GM19043 (cell line): ENCODE measurements at regions not wholly inside any gene's neighbourhood (a gene's known extent, or its start where the extent isn't known, plus 50 kb on each side); places are given as distances from the start of the nearest gene placed in this dataset.

Experiments used
- ATAC-seq: cut with Tn5 transposase; IDR thresholded peaks from one replicate; pipeline ENCODE4 v1.9.1; 2021; ENCODE audit warnings: low read depth; ENCODE audit not compliant: unreplicated experiment

DNA sequence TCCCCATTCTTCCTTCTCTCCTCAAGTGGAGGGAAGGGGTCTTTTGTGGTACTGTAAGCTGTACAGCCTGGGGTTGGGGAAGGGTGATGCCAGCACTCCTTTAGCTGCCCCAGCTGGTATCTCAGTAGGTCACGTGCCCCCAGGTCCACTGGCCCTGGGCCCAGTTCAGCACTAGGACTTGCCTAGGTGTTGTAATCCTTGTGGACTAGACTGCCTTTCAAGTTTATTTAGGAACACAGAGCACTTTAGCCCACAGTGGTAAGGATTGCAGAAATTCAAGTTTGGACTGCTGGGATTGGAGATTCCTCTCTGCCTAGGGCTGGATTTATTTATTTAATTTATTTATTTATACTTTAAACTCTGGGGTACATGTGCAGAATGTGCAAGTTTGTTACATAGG is 569.6 kb downstream of the AACS start:
- no peak for ATAC-seq

DNA sequence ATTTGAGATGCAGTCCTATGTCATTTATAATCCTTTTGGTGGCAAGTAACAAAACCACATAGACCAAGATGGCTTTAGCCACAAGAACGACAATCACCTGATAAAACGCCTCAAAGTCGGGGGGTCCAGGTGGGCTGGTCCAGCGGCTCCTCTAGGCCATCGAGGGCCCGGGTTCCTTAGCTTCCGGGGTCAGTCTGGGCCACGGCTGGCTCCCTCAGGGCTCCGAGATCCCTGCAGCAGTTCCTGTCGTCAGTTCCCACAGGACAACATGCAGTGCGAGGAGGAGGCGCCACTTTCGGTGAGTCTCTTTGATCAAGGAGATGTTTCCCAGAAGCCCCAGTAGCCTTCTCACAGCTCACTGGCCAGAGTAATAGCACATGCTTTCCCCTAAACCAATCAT is 574.6 kb downstream of the AACS start:
- ATAC-seq: no peak

- ATAC-seq: no peak
Measured at GRCh38 chr12:125643055-125643454, 577.8 kb downstream of the AACS start.

DNA sequence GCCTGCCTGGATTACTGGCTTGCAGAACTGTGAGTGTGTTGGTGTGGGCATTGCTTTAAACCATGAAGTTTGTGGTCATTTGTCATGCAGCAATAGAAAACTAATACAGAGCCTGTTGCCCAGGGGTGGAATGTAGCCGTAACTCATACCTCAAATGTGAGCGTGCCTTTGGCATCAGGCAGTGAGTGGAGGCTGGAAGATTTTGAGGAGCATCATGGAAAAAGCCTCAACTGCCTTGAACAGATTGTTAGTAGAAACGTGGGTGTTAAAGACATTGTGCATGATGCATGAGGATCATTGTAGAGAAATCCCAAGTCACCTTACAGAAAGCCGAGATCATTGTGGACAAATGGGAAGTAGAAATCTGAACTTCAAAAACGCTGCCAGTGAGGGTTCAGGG is 580.5 kb downstream of the AACS start:
- ATAC-seq: no peak

DNA sequence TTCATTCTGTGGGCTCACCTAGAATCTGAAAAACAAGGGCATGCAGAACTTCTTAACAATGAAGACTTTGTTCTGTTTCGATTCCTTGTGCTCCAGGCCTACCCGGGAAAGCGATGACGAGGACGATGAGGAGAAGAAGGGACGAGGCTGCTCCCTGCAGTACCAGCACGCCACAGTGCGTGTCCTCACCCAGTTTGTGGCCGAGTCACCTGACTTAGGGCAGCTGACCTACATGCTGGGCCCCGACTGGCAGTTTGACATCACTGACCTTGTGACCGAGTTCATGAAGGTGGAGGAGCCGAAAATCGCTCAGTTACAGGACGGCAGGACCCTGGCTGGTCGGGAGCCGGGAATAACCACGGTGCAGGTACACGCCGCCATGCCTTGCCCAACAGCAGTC is 585.4 kb downstream of the AACS start:
- ATAC-seq: no peak

GRCh38 chr12:125651625-125652024 is 586.4 kb downstream of the AACS start:
- no peak for ATAC-seq

- no peak for ATAC-seq
Measured at GRCh38 chr12:125652681-125653080, 587.4 kb downstream of the AACS start.

DNA sequence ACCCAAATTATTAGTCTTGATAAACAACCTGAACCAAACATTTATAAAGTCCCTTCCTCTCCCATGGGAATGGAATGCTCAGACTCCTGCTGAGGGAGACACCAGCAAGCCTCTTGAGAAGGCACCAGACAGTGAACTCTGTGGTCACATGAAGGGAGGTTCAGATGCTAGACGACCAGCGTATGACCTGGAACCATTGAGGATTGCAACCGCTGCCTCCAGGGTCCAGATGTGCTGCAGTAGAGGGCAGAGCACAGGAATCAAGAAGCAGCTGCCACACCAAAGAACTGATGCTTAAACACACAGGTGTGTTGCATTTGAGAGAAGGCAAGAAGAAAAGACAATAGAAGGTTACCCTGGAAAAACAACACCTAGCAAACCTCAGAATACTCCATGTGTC is 592.4 kb downstream of the AACS start:
- no peak for ATAC-seq

DNA sequence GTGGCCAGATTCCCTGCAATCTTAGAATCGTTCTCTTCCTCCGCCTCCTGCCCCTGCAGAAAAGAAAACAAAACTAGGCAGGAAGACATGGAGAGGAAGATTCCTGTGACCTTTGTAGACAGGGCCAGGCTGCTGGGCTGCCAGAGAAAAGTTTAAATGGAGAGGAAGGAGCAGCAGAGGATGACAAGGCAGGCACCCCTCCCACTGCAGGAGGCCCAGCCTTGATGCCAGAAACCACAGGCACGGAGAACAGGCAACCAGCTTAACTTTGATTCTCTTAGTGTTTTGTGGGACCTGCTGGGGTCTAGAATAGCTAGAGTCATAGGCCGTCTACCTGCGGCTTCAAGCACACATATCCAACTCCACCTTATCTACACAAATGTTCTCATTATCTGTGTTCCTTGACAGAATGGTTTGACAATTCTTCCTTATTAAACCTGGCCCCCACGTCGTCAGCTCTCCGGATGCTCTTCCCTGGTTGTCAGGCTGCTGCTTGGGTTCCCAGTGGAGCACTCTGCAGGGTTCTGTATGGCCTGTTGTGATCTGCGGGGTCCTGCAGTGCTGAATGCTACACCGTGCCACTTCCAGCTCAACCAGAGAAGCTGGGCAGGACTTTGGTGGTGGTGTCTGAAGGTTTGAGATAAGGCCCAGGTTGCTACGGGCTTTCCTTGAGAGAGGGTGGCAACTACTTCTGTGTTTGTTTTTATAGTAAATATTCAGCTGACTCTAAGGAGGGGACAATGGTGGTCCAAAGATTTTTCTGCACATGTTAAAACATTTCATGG is 609.5 kb downstream of the AACS start:
- no peak for ATAC-seq

DNA sequence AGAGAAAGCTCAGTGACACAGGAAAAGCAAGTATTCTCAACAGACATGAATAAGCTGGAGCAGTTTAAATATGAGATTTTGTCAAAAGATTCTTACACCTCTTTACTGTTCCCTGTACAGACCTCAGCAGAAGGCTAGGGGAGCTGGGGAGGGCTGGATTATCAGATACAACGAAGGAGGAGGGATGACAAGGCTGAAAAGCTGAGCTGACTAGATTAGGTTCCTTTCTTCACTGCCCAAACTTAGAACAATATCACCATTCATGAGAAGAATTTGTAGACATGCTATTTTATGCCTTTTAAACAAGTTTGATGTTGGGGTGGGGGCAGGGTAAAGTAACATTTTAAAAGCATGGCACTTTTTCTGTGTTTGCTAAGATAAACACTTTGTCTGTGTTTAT is 611.1 kb downstream of the AACS start:
- ATAC-seq: no peak

DNA sequence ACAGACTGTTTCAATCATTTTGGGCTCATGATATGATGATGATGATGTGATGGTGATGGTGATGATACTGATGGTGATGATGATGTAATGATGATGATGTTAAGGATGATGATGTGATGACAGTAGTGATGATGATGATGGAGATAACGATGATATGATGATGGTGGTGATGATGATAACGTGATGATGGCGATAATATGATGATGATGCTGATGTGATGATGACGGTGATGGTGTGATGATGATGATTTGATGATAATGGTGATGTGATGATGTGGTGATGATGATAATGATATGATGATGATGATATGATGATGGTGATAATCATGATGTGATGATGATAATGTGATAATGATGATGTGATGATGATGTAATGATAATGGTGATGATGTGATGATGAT is 612.6 kb downstream of the AACS start:
- ATAC-seq: no peak

DNA sequence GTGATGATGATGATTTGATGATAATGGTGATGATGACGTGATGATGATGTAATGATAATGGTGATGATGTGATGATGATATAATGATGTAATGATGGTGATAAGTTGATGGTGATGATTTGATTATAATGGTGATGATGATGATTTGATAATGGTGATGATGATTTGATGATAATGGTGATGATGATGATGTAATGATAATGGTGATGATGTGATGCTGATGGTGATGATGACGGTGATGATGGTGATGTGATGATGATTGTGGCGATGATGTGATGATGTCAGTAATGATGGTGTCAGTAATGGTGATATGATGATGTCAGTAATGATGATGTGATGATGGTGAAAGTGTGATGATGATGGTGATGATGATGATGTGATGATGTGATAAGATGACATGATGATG is 613.4 kb downstream of the AACS start:
- no peak for ATAC-seq

DNA sequence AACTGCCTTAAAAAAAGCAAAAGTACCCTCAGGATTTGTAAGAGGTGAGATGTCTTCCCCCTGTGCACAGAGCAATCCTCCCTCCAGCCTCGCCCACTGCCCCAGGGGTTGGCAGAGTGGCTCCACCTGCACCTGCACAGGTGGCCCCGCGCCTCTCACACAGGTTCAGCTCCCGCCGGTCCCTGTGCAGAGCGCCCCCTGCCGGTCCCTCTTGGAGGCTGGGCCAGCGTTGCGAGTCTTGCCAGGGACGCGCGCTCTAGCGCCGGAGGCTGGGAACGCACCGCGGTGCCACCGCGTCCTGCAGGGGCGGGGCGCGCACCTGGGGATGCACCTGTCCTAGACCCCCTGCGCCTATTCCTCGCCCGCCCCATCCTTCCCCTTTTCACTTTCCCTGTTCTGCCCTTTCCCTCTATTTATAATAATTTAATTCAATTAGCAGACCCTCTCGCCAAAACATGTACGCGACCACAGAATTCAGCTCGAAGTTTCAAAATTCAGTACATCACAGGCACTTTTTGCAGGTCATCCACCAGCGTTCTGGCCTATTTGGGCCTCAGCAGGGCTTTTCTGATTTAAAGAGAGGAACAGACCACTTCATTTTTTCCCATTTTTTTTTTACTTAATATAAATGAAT is 618.6 kb downstream of the AACS start:
- peak; percentile 83 for ATAC-seq

GRCh38 chr12:125684968-125685790 is 619.9 kb downstream of the AACS start:
- ATAC-seq: no peak

- ATAC-seq: no peak
Measured at GRCh38 chr12:125685915-125686314, 620.7 kb downstream of the AACS start.

GRCh38 chr12:125687403-125687802 is 622.2 kb downstream of the AACS start:
- ATAC-seq: no peak

- ATAC-seq: no peak
Measured at GRCh38 chr12:125687820-125688219, 622.6 kb downstream of the AACS start.

DNA sequence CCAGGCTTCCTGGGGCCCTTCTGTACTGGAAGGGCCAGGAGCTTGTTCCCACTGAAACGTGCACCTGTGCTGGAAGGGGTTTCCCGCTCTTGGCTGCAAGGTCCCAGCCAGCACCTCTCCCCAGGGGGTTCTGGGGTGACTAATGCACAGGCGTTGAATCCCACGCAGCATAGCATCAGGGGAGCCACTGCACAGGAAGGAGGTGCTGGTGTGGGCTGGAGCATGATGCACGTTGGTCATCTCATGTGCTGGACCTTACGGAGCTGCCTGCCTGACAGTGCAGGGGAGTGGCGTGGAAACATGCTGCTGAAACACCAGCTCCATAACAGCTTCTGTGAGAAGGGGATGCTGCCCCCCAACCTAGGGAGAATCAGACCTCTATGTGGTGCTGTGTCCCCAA is 623.0 kb downstream of the AACS start:
- ATAC-seq: no peak

DNA sequence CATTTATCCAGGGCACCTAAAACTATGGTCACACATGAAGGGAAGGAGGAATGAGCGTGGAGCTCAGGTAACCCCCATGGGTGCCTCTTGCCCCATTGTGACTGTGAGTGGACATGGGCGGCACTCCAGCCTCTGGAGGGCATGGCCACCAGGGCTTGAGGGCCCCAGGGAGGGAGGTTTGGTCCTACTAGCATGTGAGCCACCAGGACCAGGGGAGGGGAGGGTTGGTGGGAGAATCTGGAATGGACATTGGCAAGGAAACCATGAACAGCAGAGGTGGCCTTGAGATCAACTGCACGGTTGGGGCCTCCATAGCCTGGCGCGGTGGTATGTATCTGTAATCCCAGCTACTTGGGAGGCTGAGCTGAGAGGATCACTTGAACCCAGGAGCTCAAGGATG is 623.6 kb downstream of the AACS start:
- ATAC-seq: no peak

DNA sequence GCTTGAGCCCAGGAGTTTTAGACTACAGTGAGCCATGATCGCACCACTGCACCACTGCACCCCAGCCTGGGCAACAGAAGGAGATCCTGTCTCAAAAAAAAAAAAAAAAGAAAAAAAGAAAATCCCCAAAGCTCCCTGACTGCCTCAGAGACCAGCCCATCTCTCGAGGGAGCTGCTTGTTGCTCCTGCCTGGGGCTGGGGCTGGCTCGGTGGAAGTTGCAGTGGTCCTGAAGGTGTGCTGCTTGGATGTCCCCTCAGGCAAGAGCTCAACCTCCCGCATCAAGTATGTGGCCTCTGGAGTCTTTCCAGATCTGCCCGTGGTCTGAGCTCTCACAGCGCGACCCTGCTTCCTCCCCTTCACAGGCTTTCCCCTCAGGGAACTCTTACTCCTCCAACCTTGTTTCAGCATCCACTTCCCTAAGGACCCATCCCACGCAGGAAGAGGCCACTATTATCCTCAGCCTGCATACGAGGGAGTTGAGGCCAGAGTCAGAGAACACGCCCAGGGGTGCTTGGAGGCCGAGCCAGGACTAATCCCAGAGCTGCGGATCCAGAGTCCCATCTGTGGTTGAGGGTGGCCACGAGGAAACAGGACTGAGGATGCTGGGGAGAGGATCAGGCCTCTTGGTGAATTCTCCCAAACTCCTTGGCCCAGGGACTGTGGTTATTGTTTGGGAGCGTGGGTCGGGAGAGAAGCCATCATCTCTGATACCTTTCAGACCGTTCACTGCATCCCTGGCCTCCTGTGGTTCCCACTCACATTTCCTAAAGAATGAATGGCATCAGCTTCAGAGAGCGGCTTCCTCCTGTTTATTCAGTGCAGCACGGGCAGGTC is 624.6 kb downstream of the AACS start:
- ATAC-seq: no peak

- ATAC-seq: no peak
Measured at GRCh38 chr12:125690841-125691240, 625.6 kb downstream of the AACS start.
